Stimulated activated CD4-positive, alpha-beta T cell treated with anti-CD3 and anti-CD28 coated beads, Interleukin-15, amount 100 ng/mL, for 24 hours (primary cell): ENCODE measurements at regions not wholly inside any gene's neighbourhood (a gene's known extent, or its start where the extent isn't known, plus 50 kb on each side); places are given as distances from the start of the nearest gene placed in this dataset.

ENCODE experiments used
- DNase-seq: peaks from one replicate; pipeline ENCODE4 v3.0.0-alpha.2; 2020

GRCh38 chr10:31754803-31755624 is 173.6 kb downstream of the ARHGAP12 start:
- no peak for DNase-seq

GRCh38 chr10:31753681-31754080 is 174.9 kb downstream of the ARHGAP12 start:
- DNase-seq: no peak

GRCh38 chr10:31752170-31752569 is 176.5 kb downstream of the ARHGAP12 start:
- no peak for DNase-seq

GRCh38 chr10:31751738-31752080 is 176.9 kb downstream of the ARHGAP12 start:
- no peak for DNase-seq

- no peak for DNase-seq
These were observed 177.4 kb downstream of the ARHGAP12 start for GRCh38 chr10:31751051-31751737.

GRCh38 chr10:31749981-31750840 is 178.4 kb downstream of the ARHGAP12 start:
- DNase-seq: no peak

- no peak for DNase-seq
These were observed 179.3 kb downstream of the ARHGAP12 start for GRCh38 chr10:31749301-31749700.

- peak; percentile 62 for DNase-seq
These were observed 182.8 kb downstream of the ARHGAP12 start for GRCh38 chr10:31745612-31746376.

- DNase-seq: no peak
These were observed 184.6 kb downstream of the ARHGAP12 start for GRCh38 chr10:31744025-31744424.

- no peak for DNase-seq
These were observed 186.4 kb downstream of the ARHGAP12 start for GRCh38 chr10:31742255-31742654.

- no peak for DNase-seq
These were observed 187.2 kb downstream of the ARHGAP12 start for GRCh38 chr10:31741473-31741872.

- no peak for DNase-seq
These were observed 188.9 kb downstream of the ARHGAP12 start for GRCh38 chr10:31739711-31740110.

- no peak for DNase-seq
These were observed 189.5 kb downstream of the ARHGAP12 start for GRCh38 chr10:31739146-31739545.

GRCh38 chr10:31731711-31732110 is 196.9 kb downstream of the ARHGAP12 start:
- no peak for DNase-seq

GRCh38 chr10:31730776-31731175 is 197.9 kb downstream of the ARHGAP12 start:
- DNase-seq: no peak

GRCh38 chr10:31728698-31729224 is 199.9 kb downstream of the ARHGAP12 start:
- no peak for DNase-seq

GRCh38 chr10:31725436-31725835 is 203.2 kb downstream of the ARHGAP12 start:
- DNase-seq: no peak

GRCh38 chr10:31724296-31724695 is 204.3 kb downstream of the ARHGAP12 start:
- DNase-seq: no peak

- no peak for DNase-seq
These were observed 205.4 kb downstream of the ARHGAP12 start for GRCh38 chr10:31723106-31723750.

- DNase-seq: no peak
These were observed 207.5 kb downstream of the ARHGAP12 start for GRCh38 chr10:31721096-31721495.

GRCh38 chr10:31720546-31720945 is 208.1 kb downstream of the ARHGAP12 start:
- no peak for DNase-seq

- DNase-seq: no peak
These were observed 219.2 kb downstream of the ARHGAP12 start for GRCh38 chr10:31709476-31709875.
